ENCODE measurements at regions not wholly inside any gene's neighbourhood (a gene's known extent, or its start where the extent isn't known, plus 50 kb on each side); places are given as distances from the start of the nearest gene placed in this dataset.
"Not testable (repeated sequence)": the region's sequence is repeated elsewhere in the genome, so short reads cannot be mapped to it uniquely, and the experiment has no call there.

DNA sequence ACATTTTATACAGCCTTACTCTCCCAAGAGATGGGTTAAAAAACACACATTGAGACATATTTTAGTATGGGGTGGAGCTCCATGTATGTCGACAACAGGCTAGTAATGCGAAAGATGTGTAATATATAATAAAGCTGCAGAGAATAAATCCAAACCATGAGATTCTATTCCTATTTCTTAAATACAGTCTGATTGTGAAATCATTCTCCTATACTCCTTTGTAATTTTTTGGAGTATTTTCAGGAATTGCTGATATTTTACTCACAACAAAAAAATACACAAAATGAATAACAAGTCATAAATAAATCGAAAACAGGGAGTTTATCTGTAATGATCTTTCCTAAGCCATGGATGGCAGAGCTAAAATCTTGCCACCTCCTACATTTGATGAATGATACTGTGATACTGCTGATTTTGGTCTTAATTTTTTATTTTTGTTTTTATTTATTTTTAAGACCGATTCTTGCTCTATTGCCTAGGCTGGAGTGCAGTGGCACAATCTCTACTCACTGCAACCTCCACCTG lies 173.5 kb upstream of the KLF6 start:
- TF ChIP-seq, protein P1, sequence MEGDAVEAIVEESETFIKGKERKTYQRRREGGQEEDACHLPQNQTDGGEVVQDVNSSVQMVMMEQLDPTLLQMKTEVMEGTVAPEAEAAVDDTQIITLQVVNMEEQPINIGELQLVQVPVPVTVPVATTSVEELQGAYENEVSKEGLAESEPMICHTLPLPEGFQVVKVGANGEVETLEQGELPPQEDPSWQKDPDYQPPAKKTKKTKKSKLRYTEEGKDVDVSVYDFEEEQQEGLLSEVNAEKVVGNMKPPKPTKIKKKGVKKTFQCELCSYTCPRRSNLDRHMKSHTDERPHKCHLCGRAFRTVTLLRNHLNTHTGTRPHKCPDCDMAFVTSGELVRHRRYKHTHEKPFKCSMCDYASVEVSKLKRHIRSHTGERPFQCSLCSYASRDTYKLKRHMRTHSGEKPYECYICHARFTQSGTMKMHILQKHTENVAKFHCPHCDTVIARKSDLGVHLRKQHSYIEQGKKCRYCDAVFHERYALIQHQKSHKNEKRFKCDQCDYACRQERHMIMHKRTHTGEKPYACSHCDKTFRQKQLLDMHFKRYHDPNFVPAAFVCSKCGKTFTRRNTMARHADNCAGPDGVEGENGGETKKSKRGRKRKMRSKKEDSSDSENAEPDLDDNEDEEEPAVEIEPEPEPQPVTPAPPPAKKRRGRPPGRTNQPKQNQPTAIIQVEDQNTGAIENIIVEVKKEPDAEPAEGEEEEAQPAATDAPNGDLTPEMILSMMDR (conservative IDR thresholded peaks at IDR 0.05; ENCODE audit: low read depth, low read length): no peak

DNA sequence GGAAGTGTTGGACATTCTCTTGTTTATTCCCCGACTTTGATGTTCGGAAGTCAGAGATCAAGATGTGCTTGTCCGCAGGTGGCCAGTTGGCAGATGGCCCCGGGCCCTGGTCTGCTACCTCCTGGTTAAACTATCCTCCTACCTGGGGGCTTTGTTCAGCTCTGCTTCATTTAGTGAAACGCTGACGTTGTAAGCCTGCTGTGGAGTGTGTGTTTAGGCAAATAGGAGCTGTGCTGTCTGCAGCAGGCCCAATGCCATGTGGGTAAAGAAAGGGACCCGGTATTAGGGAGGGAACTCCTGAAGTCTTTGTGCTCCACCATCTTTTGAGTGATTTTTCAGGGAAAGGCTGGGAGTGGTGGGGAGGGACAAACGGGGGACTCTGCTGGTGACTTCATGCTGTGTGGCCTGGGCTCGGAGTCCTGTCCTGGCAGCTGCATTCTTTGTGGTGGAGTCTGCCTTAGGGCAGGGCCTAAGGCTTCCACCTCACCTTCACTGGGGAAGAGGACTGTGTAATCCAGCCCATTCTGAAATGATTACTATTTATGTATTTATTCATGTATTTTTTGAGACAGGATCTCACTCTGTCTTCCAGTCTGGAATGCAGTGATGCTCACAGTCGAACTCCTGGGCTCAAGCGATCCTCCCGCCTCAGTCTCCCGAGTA lies 171.1 kb upstream of the KLF6 start:
- no peak overlapping the region for H3K4me3 ChIP-seq (ENCODE audit: low read depth, low read length)
- no peak for DNase-seq (ENCODE audit: low read depth)
- TF ChIP-seq, protein P1 (conservative IDR thresholded peaks at IDR 0.05; ENCODE audit: low read depth, low read length): no peak

More for the DNA sequence above, 173.5 kb upstream of the KLF6 start:
- H3K4me3 ChIP-seq (ENCODE audit: low read depth, low read length): no peak overlapping the region
- no peak for DNase-seq (ENCODE audit: low read depth)

DNA sequence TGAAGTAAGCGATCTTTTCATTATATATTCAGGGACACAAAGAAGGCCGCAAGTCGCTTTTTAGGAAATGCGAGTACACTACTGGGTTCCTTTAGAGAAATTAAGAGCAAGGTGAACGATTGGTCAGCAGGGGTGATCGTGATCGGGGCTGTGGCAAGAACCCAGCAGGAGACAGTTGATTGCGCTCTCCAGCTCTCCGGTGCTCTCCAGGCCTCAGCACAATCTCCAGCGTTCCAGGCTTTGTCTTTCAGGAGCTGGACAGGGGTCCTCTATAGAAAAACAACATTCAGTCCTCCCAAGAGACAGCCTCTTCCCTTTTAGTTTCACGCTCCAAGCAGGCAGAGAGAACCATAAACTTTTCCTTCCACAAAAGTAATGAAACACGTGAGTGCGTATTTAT lies 170.5 kb upstream of the KLF6 start:
- TF ChIP-seq, protein P1 (conservative IDR thresholded peaks at IDR 0.05; ENCODE audit: low read depth, low read length): peak; percentile 25
- DNase-seq (ENCODE audit: low read depth): peak; percentile 85
- H3K4me3 ChIP-seq (ENCODE audit: low read depth, low read length): no peak overlapping the region

DNA sequence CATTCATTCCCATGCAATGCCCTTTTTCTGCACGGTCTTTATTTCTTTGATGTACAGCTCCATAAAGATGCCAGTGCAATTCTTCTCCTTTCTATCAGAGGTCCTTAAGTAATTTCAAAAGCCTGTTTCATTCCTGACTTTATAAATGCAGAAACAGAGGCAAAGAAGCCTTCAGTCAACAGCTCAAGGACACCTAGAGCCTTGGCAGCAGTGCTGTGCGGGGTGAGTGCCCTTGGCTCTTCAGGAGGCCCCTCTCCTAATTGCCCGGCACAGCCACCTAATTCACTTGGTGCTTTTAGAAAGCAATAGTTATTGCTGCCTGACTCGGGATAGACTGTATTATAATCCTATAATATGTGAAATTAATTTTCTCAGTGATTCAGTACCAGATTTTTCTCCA lies 169.6 kb upstream of the KLF6 start:
- TF ChIP-seq, protein P1 (conservative IDR thresholded peaks at IDR 0.05; ENCODE audit: low read depth, low read length): no peak
- DNase-seq (ENCODE audit: low read depth): no peak
- H3K4me3 ChIP-seq (ENCODE audit: low read depth, low read length): no peak overlapping the region

DNA sequence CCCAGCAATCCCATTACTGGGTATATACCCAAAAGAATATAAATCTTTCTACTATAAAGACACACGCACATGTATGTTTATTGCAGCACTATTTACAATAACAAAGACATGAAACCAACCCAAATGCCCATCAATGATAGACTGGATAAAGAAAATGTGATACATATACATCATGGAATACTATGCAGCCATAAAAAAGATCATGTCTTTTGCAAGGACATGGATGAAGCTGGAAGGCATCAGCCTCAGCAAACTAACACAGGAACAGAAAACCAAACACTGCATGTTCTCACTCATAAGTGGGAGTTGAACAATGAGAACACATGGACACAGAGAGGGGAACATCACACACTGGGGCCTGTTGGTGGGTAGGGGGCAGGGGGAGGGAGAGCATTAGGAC lies 169.0 kb upstream of the KLF6 start:
- not testable (repeated sequence) for H3K4me3 ChIP-seq (ENCODE audit: low read depth, low read length); DNase-seq (ENCODE audit: low read depth)

DNA sequence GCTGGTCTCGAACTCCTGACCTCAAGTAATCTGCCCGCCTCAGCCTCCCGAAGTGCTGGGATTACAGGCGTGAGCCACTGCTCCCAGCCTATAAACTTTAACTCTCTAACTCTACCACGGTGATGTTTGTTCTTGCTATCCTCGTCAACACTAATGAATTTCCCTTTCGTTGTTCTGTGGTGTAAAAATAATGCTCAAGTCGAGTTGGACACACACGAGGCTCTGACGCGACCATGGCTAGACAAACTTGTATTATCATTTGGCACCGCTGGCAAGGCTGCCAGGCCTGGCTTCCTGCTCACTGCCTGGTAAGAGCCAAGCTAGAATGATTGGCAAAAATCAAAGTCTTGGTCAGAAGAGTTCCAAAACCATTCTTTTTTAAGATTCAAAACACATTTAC lies 167.0 kb upstream of the KLF6 start:
- no peak for DNase-seq (ENCODE audit: low read depth)
- H3K4me3 ChIP-seq (ENCODE audit: low read depth, low read length): no peak overlapping the region
- TF ChIP-seq, protein P1 (conservative IDR thresholded peaks at IDR 0.05; ENCODE audit: low read depth, low read length): no peak

DNA sequence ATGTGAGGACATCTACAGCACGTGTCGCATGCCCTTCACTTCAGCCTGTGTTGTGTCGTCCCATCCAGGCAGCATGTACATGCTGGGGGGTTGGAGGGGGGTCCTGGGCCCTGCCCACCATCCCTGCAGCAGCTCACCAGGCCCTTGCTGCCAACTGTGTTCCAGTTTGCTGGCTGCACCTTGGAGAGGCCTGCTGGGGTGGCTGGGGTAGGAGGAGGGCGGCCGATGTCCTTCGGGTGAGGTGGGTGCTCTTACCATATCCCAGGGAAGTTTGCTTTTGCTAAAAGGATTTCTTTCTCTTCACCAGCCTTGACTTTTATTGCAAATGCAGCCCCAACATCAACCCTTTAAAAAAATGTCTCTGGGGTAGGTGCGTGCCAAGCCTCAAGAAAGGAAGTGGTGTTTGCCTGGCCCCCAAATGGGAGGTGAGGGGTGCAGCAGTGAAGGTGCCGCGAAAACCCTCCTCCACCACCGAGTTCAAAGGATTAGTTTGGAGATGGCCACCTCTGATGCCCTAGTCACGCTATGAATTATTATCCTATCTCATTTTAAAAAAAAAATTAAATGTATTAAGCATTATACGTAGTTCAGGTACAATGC lies 165.8 kb upstream of the KLF6 start:
- TF ChIP-seq, protein P1 (conservative IDR thresholded peaks at IDR 0.05; ENCODE audit: low read depth, low read length): no peak
- no peak overlapping the region for H3K4me3 ChIP-seq (ENCODE audit: low read depth, low read length)
- DNase-seq (ENCODE audit: low read depth): no peak
